KBM-7 (cell line): ENCODE measurements at regions not wholly inside any gene's neighbourhood (a gene's known extent, or its start where the extent isn't known, plus 50 kb on each side); places are given as distances from the start of the nearest gene placed in this dataset.
A peak's percentile ranks its signal among the peaks of the same experiment; 100 is the strongest.
"Not testable (repeated sequence)": the region's sequence is repeated elsewhere in the genome, so short reads cannot be mapped to it uniquely, and the experiment has no call there.

Experiments used
- DNase-seq: peaks from one replicate; pipeline ENCODE4 v3.0.0-alpha.2; 2015
- in situ Hi-C: fragments of 300-500 bp; cut with MboI; formaldehyde crosslinking; loops from 2 replicates; pipeline ENCODE4 v1.14.3; 2020; ENCODE audit warnings: low sequenced_read_pairs, low pct_unique_long_range_greater_than_20kb, mixed read lengths

- DNase-seq, result no peak
- in situ Hi-C loops, result no loop called here
Observed at GRCh38 chr14:46464341-46464740, 187.2 kb downstream of the RPL10L start.

DNA sequence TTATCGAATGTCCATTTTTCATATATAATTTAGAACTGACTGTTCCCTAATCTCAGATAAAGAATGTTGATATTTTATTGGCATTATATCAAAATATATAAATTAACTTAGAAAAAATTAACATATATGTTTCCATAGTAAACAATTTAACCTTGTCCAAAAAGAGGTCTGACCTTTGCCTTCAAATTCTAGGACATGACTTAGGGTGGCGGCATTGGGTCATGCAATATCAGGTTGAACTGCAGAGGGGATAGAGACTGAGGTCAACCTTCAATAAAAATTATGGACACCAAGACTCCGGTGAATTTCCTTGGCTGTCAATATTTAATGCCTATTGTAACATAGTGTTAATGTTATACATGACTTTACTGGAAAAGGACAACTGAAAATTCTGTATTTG is 199.8 kb downstream of the RPL10L start:
- in situ Hi-C loops, result no loop called here
- DNase-seq, result no peak

- DNase-seq, result no peak
- in situ Hi-C loops, result no loop called here
Observed at GRCh38 chr14:46444666-46445065, 206.9 kb downstream of the RPL10L start.

GRCh38 chr14:46433381-46433780 is 218.2 kb downstream of the RPL10L start:
- no peak for DNase-seq
- in situ Hi-C loops, result no loop called here

- no peak for DNase-seq
- in situ Hi-C loops, result no loop called here
Observed at GRCh38 chr14:46432516-46432915, 219.1 kb downstream of the RPL10L start.

- DNase-seq, result no peak
- in situ Hi-C loops, result no loop called here
Observed at GRCh38 chr14:46417066-46417465, 234.5 kb downstream of the RPL10L start.

GRCh38 chr14:46404865-46405811 is 246.4 kb downstream of the RPL10L start:
- no peak for DNase-seq
- in situ Hi-C loops, result no loop called here

DNA sequence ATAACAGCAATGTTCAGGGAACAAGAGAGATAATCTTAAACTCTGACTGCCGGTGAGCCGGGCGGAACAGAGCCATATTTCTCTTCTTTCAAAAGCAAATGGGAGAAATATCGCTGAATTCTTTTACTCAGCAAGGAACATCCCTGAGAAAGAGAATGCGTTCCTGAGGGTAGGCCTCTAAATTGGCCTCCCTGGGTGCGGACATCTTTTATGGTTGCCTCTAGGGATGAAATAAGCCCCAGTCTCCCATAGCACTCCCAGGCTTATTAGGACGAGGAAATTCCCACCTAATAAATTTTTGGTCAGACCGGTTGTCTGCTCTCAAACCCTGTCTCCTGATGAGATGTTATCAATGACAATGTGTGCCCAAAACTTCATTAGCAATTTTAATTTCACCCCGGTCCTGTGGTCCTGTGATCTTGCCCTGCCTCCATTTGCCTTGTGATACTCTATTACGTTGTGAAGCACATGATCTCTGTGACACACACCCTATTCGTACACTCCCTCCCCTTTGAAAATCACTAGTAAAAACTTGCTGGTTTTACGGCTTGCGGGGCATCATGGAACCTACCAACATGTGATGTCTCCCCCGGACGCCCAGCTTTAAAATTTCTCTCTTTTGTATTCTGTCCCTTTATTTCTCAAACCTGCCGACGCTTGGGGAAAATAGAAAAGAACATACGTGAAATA is 249.4 kb downstream of the RPL10L start:
- in situ Hi-C loops, result not testable (repeated sequence)

DNA sequence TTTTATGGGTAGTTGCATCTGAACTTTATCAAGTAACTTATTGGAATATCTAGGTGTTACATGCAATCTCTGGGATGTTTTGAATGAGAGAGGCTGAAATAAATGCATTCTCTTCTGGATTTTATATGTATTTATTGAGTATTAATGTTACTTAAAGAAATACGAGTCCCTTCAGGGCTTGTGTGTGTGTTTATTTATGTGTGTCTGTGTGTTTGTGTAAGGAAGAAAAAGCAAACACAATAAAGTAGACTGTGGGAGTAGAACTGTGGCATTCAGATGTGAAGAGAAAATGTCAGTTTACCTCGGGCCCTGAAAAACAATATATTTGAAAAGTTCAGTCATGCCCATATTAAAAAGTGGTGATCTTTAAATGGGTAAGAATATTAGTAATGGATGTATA is 250.5 kb downstream of the RPL10L start:
- DNase-seq, result no peak
- in situ Hi-C loops, result no loop called here

More for the DNA sequence above, 249.4 kb downstream of the RPL10L start:
- DNase-seq, result not testable (repeated sequence)

- DNase-seq, result no peak
- in situ Hi-C loops, result no loop called here
Observed at GRCh38 chr14:46399049-46399448, 252.5 kb downstream of the RPL10L start.

- DNase-seq, result no peak
- in situ Hi-C loops, result no loop called here
Observed at GRCh38 chr14:46384611-46385010, 267.0 kb downstream of the RPL10L start.

- DNase-seq, result no peak
- in situ Hi-C loops, result no loop called here
Observed at GRCh38 chr14:46381674-46382073, 269.9 kb downstream of the RPL10L start.

GRCh38 chr14:46378248-46378647 is 273.3 kb downstream of the RPL10L start:
- DNase-seq, result no peak
- in situ Hi-C loops, result no loop called here

DNA sequence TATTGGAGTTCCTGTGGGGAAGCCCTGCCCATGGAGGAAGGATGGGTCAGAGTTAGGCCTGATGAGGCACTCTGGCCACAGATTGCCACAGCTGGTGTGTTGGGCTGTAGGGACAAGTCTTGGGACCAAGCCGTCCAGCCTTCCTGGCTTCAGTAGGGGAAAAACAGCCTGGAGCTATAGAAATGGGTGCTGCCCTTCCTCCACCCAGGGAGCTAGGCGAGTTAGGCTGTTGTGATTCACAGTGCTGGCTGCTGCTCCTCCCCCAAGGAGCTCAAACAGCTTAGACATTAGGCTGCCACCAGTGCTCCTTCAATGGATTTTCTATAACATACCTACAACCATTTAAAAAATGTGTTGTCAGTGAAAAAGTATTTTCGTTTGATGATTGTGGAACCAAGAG is 274.3 kb downstream of the RPL10L start:
- DNase-seq, result no peak
- in situ Hi-C loops, result no loop called here

DNA sequence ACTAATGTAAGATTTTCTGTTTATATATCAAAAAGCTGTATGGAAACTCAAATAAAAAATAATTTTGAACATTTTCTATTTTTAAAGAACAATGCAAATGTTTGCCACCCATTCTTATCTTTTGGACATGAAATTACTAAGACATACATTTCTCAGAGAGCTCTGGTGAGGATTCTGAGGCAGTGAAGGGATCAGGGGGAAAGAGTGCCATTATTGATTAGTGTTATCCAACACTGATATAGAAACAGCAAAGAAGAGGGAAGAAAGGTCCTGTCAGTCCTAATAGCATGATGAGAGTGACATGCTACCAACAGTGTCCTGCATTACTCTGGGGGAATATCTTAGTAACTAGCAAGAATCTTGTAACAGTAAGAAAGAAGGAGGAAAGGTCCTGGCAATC is 282.2 kb downstream of the RPL10L start:
- in situ Hi-C loops, result no loop called here

GRCh38 chr14:46368275-46368674 is 283.3 kb downstream of the RPL10L start:
- in situ Hi-C loops, result no loop called here
- DNase-seq, result no peak

More for the DNA sequence above, 282.2 kb downstream of the RPL10L start:
- DNase-seq, result no peak

GRCh38 chr14:46352844-46353243 is 298.7 kb downstream of the RPL10L start:
- in situ Hi-C loops, result no loop called here

DNA sequence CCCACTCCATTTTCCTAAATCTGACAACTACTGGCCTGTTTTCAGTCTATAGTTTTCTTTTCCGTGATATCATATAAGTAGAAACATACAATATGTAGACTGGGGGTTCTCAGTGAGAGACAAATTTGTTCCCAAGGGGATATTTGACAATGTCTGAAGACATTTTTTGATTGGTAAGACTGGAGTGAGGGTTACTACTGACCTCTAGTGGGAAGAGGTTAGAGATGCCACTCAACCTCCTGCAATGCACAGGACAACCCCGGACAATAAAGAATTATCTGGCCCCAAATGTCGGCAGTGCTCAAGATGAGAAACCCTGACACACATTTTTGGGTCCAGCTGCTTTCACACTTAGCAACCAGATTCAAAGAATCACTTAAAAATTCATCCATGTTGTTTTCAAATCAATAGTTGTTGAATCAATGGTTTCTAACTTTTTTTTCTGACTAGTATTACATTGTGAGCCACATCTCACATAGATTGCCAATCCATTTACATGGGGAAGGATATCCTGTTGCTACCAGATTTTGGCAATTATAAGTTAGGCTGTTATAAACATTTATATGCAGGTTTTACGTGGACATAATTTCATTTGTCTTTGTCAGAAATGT is 307.1 kb downstream of the RPL10L start:
- in situ Hi-C loops, result no loop called here
- peak; percentile 55 for DNase-seq

More at GRCh38 chr14:46352844-46353243, 298.7 kb downstream of the RPL10L start:
- no peak for DNase-seq

GRCh38 chr14:46325777-46326176 is 325.8 kb downstream of the RPL10L start:
- in situ Hi-C loops, result no loop called here
- no peak for DNase-seq

- DNase-seq, result no peak
- in situ Hi-C loops, result no loop called here
Observed at GRCh38 chr14:46325157-46325556, 326.4 kb downstream of the RPL10L start.
